ENCODE measurements at regions not wholly inside any gene's neighbourhood (a gene's known extent, or its start where the extent isn't known, plus 50 kb on each side); places are given as distances from the start of the nearest gene placed in this dataset.

GRCh38 chr13:22461854-22462490, 718.8 kb upstream of the SGCG start:
- DNase-seq = no peak

- DNase-seq = no peak
These were observed 717.7 kb upstream of the SGCG start for GRCh38 chr13:22463089-22463488.

GRCh38 chr13:22468045-22468444, 712.7 kb upstream of the SGCG start:
- DNase-seq = no peak

- DNase-seq = no peak
These were observed 712.0 kb upstream of the SGCG start for GRCh38 chr13:22468824-22469223.

- DNase-seq = no peak
These were observed 711.3 kb upstream of the SGCG start for GRCh38 chr13:22469452-22469851.

GRCh38 chr13:22470075-22470474, 710.7 kb upstream of the SGCG start:
- no peak for DNase-seq

- DNase-seq = no peak
These were observed 698.2 kb upstream of the SGCG start for GRCh38 chr13:22482496-22483000.

GRCh38 chr13:22483276-22483675, 697.5 kb upstream of the SGCG start:
- DNase-seq = no peak

GRCh38 chr13:22486490-22486889, 694.3 kb upstream of the SGCG start:
- no peak for DNase-seq

- DNase-seq = no peak
These were observed 692.8 kb upstream of the SGCG start for GRCh38 chr13:22487932-22488331.

GRCh38 chr13:22489771-22490170, 691.0 kb upstream of the SGCG start:
- DNase-seq = no peak

- no peak for DNase-seq
These were observed 685.0 kb upstream of the SGCG start for GRCh38 chr13:22495819-22496218.

- DNase-seq = no peak
These were observed 683.8 kb upstream of the SGCG start for GRCh38 chr13:22496803-22497508.

GRCh38 chr13:22497991-22498780, 682.6 kb upstream of the SGCG start:
- no peak for DNase-seq

- DNase-seq = no peak
These were observed 680.9 kb upstream of the SGCG start for GRCh38 chr13:22499919-22500318.

GRCh38 chr13:22505489-22505888, 675.3 kb upstream of the SGCG start:
- no peak for DNase-seq

GRCh38 chr13:22506096-22506691, 674.6 kb upstream of the SGCG start:
- DNase-seq = no peak

- DNase-seq = no peak
These were observed 663.2 kb upstream of the SGCG start for GRCh38 chr13:22517544-22517943.

- DNase-seq = no peak
These were observed 643.9 kb upstream of the SGCG start for GRCh38 chr13:22536851-22537250.

- DNase-seq = no peak
These were observed 642.4 kb upstream of the SGCG start for GRCh38 chr13:22538400-22538799.

GRCh38 chr13:22549126-22549525, 631.7 kb upstream of the SGCG start:
- DNase-seq = no peak

GRCh38 chr13:22561581-22561980, 619.2 kb upstream of the SGCG start:
- DNase-seq = no peak

- DNase-seq = no peak
These were observed 618.7 kb upstream of the SGCG start for GRCh38 chr13:22562116-22562515.
